ENCODE measurements at regions not wholly inside any gene's neighbourhood (a gene's known extent, or its start where the extent isn't known, plus 50 kb on each side); places are given as distances from the start of the nearest gene placed in this dataset.

DNA sequence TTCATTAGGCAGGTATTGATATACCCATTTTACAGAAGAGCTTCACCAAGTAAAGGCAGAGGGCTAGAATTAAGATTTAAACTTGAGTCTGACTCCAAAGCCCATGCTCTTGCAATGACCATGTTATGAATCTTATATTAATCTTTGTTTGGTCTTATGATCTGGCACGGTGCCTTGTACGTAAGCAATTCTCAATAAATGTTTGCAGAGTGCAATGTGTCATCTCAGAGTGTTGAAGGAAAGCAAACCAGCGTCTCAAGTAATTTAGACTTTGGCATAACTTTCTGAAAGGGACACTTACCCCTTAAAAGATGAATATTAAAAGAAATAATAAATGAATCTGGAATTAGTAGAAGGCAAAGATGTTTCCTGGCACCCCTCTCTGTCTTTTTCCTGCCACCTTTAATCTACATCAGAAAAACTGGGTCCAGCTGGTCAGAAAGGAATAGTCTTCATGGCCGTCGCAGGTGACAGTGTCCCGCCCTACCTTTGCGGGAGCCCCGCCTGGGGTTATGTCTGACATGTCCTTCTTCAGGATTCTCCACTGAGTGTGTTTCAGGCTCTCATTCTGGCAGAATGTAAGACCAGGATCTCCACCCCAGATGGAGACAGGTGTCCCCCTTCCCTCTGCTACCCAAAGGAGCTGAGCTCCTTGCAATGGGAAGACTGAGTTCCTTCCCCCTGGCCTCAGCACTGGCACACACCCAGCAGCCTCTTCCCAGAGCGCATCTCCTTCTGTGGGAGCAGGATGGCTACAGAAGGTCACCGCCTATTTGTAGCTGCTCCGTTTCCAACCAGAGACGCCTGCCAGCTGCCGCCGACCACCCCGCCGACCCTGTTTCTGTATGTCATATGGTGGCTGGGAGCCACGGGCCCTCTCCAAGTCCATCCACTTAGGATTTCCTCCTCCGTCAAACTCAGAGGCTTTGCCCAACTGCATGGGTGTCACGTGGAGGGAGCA is 266.3 kb upstream of the ECI2 start:
- DNase-seq = no peak

DNA sequence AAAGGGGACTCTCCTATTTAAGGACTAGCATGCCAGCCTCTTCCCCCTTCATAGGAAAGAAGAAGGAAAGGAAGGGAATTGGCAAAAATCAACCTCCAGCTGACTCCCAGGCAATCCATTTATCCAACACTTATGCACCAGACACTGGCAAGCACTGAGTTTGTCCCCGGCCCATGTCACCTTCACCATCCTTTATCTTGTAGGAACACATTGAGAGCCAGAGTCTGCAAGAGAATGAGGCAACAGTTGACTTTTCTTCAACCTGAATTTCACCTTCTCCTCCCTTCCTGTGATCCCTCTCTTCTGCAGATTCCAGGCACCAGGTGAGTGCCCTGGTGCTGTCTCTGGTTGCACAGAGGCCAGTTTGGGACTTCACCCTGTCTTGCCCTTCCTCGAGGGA is 264.3 kb upstream of the ECI2 start:
- DNase-seq = no peak

DNA sequence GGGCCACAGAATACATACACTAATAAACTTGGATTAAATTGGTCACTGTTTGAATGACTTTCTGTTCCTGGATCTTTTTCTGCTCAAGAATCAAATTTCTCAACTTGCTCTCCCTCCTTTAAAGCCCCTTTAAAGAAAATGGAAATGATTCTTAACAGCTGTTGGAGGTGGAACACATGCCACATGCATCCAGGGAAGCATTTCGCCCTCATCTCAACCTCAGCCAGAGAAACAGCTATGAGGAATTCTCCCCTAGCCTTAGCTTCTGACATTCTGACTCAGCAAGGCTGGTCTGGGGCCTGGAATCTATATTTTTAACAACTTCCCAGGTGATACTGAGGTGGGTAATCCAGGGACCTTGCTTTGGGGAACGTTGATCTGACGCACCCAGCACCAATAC is 263.4 kb upstream of the ECI2 start:
- DNase-seq = no peak

DNA sequence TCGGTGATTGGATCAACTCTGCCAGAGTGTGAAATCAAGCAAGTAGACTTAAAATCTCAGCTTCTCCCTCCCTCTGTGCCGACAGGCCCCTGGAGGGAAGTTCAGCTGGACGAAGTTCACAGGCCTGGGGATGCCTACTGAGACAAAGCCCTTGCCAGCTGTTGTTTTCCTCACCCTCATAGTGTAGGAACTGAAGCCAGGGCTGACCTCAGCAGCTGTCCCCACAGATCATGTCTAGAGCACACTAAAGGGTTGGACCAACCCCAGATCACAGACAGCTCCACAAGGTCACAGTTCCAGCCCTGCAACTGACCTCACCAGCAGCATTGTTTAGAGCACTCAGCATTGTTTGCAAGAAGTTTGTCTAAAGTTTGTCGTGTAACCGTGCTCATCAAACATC is 261.9 kb upstream of the ECI2 start:
- no peak for DNase-seq

DNA sequence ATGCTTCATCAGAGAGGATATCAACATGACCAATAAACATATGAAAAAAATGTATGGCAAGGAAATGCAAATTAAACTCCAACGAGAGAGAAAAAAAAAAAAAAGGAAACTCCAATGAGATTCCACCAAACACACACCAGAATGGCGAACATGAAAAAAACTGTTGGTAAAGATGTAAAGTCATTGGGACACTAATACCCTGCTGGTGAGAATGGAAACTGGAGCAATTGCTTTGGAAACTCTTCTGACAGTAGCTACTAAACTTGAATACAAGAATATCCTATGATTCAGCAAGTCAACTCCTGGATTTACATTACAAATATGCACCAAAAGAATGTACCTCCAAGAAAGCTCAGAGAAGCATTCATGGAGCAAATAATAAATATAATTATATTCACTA is 260.7 kb upstream of the ECI2 start:
- DNase-seq = no peak

DNA sequence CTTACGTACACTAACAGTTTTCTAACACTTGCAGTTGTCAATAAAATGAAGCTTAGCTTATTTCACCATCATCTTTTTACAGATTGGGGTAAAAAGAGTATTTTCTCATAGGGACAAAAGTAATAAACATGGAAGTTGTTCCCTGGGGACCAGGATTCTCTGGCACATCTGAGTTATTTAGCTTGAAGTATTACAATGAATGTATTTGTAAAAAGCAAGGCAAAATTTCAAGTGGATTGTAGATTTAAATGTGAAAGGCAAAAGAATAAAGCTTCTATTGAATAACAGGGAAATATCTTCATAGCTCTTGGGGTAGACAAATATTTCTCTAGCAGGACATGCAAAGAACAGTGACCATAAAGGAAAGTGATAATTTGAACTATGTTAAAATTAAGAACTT is 260.0 kb upstream of the ECI2 start:
- DNase-seq = no peak

DNA sequence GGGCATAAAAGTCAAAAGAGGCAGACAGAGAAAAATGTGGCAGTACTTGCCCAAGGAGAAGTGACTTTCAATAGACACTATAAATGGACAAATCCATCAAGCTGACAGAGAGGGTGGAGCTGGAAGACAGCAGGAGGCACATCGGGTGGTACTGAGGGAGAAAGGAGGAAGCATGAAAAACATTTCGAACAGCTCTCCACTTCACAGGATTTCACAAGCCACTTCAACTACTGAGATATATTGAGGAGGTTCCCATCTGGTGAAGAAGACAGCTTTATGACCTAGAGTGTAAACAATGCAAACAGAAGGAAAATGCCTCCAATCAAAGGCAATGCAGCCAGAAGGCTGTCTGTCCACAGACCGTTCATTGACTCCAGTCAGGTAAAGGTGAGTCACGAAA is 259.4 kb upstream of the ECI2 start:
- no peak for DNase-seq

DNA sequence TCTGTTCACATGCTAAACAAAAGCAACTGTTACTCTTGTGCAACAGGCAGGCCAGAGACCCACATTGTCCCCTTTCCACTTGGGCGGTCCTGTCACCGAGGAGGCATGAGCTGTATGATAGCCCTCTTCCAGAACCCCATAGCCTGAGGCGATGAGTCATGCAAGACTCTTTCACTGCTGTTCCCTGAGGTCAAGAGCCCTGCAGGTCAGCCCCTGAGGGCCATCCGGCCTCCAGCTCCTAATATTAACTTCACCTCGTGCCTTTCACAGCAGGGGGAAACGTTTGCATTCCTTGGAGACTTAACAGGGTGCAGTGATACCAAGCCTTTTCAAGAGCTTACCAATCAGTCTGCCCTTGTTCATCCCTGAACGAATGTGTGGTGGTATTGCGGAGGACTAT is 253.3 kb upstream of the ECI2 start:
- no peak for DNase-seq

DNA sequence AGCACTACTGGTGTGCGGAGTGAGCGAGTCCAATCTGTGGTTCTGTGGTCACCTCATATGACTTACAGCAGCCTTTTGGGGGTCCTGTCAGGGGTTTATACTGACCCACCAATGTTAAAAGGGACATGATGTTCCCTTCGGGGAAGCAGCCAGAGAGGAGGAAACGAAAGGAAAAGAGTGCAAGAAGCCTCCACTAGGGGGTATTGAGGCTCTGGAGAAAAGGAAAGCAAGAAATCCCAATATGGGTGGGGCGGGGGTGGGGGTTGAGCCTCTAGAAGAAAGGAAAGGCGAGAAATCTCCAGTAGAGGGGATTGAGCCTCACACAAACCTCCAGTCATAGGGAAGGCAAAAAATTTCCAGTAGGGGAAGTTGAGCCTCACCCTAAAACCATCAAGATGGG is 249.3 kb upstream of the ECI2 start:
- no peak for DNase-seq

DNA sequence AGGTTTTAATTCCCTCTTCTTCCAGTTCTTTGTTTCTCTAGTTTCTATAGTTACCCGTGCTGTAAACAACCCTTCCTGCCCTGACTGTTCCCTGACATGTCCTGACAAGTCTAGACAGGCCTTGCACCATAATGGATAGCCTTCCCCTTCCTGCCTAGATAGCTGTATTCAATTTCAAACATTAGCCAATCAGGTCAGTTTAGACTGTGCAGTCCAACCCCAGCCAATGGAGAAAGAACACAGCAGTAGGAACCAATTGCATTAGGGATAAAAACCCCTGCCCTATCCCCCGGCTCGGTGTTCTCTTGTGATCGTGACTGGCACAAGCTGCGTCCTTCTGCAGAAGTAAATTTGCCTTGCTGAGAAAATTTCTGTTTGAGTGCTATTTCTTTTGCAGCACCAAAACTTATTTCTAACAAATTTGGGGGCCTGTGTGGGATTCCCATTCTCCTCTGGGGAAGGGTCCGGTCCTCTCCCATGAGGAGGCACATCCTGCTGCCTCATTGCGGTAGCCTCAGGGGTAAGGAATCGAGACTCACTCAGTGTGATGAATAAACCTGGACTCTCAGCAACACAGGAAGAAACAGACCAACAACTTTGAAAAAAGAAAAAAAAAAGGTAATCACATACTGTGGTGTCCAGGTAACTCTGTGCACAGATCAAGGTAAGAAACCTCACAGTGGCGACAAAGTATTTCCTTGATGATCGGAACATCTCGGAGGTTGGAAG is 248.7 kb upstream of the ECI2 start:
- no peak for DNase-seq

DNA sequence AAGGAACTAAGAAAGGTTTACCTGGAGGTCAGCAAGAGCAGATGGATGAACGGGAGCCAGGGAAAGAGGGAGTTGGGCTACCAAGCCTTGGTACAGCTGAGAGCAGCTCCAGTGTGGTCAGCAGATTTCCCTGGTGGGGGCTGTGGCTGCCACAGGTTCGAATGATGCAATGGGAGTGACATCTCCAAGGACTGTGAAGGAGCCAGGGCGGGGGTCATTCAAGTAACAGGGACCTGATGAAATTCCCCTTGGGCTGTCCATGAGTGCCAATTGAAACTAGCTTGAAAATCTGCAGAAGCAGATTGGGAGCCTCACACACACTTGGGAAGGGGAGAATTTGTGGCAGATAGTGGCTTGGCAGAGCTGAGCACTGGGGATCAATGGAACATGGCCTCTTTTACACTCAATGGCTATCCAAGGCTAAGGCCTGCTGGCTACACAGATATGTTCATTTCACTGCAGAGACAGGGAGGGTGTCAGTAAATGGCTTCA is 247.0 kb upstream of the ECI2 start:
- no peak for DNase-seq

DNA sequence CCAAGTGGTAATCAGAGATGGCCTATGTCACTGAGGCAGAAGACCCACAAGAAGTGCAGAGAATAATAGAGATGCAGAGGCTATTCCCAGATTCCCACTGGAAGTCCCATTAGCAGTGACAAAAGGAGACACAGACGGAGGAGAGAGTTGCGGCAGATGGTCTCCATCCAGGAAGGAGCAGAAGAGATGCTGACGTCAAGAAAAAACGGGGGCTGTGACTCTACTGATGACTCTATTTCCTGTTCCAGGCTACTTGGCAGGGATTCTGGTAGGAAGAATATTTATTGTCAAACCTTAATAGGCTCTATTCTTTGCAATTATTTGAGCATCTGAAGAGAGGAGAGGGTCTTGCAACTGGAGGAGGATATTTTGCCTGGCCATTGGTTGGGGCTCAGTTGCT is 246.0 kb upstream of the ECI2 start:
- no peak for DNase-seq

DNA sequence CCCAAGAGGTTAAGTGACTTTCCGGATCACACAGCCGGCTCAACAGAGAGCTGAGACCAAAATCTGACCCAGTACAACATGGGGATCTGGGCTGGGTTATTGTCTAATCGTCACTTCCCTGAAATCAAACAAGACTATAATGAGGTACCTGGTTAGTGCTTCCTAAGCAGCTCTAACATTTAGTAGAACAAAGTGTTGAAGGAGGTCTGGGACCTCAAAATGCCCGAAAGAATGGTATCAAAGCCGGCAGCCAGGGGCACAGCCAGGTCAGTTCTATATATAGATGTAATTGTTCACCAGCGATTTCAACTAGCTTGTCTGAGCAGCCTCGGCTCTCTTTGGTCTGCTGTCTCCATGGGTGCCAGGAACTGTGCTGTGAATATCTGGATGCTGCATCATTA is 245.5 kb upstream of the ECI2 start:
- DNase-seq = no peak

DNA sequence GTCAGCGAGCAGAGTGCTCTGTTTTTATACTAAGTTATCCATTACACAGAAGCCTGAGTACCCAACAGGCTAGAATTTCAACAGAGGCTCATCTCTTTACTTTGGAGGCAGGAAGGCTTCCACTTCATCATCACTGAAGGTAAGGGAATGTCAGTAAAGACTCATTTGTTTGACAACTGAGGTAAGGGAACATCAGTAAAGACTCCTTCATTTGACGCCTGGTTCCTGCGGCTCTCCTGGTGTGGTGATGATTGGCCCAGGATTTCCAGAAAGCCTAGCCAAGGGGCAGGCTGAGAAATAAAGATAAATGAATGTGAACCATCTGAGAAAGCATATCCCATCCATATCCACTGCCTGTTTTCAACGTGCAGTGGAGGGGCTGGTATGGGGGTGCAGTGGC is 244.6 kb upstream of the ECI2 start:
- DNase-seq = no peak

DNA sequence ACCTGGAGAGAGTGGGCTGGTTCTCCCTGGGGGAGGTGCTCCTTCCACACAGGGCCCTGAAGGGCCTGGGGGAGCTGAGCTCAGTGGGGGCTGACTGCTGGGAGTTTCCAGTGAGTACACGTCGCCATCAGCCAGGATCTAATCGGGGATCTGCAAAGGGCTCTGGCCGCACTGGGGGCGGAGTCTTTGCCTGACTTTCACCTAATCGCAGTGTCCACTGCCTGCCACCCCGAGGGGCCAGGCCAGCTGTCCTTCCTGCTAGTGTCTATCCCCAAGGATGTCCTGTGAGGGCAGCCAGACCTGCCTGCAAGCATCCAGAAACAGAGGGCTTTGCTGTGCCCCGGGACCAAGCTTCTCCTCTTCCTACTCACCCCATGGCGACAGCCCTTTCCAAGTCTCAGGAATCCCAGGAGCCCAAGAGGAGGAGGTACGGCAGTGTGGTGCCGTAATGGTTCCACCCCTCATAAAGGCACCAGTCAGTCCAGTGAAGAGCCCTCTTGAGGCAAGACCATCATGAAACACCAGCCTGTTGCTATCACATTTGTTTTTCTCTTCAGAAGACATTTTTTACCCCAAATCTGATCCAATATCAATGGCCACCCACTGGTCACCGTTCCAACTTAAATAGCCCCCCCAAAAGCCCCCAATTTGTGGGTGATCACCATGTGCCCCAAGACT is 243.1 kb upstream of the ECI2 start:
- DNase-seq = no peak

DNA sequence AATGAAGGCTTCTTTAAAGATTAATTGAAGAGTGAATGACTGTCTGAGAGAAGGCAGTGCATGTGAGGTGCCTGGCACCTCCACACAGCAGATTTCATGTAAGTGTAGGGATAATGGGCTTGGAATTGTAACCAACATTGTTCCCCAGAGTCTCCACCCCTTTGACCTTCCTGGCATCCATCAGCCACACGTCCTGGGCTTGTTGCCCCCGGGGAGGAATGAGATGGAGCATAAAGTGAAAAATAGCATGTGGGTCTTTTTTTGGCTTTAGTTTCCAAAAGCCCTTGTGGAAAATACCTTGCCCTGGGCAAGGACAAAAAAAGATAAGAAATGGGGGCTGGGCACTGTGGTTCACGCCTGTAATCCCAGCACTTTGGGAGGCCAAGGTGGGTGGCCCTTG is 242.2 kb upstream of the ECI2 start:
- DNase-seq = no peak

DNA sequence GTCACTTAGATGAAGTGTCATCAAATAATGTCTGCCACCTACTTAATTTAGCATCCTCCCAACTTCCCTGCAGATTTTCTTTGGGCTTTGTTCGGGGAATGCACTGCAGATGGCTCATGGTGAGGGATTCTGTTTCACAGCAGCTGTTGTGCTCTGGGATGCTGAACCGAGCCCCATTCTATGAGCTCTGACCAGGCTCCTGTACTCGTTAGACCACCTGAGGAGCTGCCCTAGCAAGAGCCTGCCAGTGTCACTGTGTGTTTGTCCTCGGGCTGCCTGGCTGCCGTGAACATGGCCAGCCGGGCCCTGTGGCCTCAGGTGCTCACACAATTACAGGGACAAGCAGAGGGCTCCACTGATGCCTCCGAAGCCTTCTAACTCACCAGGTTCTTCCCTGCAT is 238.8 kb upstream of the ECI2 start:
- DNase-seq = no peak

DNA sequence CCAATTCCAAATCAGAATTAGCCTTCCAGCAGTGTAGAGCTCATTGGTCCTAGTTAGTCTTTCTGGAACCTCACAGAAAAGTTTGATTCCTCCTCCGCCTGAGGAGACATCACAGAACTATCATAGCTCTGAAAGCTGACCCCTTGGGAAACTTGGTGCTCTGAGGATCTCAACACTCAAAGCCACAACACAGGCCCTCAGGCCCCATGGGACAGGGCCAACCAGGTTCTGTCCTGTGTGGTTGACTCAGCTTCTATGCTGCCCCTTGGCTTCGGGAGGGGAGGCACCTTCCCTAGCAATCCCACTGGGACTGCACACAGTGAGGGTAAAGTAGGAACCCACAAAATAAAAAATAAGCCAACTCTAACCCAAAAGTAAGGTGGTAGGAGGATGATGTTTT is 237.5 kb upstream of the ECI2 start:
- no peak for DNase-seq

DNA sequence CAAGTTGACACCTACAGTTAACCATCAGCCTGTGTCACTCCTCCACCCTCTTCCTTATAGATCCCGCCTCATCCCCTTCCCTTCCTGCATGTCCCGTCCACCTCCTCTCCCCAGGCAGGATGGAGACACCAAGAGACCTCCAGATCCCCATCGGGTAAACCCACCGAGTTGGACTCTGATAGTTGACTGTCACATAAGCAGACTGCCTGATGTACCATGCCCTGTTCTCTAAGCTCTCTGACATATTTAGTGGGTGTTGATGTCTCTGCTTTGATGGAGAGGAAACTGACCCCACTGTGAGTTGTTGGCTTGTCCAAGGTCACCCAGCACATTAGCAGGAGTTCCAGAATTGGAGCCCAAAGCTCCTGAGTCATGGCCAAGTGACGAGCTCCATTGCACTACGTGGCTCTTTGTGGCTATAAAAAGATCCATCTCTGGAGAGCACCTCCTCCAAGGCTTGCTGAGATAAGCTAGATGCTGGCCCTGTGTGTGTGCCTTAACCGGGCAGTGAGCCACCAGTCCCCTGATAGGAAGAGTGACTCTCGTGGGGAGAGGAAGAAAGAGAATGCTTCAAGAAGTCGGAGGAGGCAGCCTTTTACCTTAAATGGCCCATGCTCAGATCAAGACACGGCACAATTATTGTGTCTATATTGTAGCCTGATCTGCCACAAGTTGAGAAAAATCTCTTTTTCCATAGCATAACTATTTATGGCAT is 236.0 kb upstream of the ECI2 start:
- DNase-seq = no peak

DNA sequence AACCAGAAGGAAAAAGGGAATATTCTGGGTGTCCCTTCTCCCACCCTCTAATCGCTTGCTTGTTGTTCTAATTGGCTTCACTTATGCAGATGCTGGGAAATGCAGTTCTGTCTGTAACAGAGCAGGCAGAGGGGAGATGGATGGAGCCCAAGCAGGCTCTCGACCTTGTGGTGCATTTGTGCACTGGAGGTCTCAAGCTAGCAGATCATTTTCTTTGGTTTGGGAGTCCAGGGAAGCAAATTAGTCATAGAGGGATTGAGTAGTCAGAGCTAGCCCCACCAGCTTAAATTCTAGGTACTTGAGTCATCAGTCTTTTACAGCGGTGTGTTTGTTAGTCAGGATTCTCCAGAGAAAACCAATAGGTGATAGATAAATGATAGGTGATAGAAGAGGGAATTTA is 234.7 kb upstream of the ECI2 start:
- peak; percentile 69 for DNase-seq

DNA sequence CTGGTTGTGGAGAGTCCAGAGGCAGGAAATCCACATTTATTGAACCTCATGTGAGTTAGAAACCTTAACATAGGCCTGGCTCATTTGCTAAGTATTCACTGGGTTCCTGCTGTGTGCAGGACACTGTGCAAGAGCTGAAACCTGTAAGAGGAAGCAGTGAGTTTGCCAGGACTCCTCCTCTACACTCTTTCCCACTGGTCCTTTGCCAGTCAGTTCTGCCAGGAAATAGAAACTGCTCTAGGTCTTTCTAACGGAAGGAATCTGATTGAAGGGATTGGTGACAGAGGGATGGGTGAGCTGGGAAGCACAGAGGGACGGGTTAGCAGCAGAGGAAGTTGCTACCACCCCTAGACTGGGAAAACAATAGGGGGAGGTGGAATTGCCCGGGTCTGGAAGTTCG is 234.2 kb upstream of the ECI2 start:
- DNase-seq = no peak

DNA sequence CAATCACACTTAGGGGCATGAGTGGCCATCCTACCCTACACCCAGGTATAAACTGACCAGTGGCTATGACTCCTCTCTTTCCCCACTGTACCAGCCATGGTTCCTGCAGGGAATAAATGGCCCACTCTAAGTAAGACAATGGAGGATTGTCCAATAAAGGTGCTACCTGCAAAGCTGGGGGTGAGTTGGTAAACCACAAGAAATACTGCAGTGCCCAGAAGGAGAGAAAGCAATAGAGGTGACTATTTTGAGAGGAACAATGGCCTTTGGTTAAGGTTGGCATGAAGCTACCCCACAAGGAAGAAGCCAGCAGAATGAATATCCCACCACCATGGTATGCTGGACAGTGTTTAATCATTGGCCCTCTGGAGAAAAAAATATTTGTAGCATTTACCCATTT is 233.3 kb upstream of the ECI2 start:
- no peak for DNase-seq

DNA sequence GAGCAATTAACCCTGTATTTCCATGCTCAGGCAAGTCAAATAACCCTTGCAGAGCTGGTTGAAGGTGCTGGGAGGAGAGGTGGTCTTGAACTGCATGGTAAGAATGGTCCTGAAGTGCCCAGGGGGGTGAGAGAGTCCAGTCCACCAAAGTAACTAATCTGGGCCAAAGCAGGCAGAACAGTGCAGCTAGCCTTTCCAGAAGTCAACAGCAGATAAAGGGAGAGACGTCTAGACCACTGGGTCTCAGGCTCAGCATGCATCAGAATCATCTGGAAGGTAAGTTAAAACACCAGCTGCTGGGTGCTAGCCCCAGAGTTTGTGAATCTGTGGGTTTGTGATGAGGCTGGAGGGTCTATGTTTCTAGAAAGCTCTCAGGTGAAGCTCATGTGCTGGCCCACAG is 232.3 kb upstream of the ECI2 start:
- no peak for DNase-seq
